ENCODE measurements at regions not wholly inside any gene's neighbourhood (a gene's known extent, or its start where the extent isn't known, plus 50 kb on each side); places are given as distances from the start of the nearest gene placed in this dataset.

- TF ChIP-seq, protein P1, sequence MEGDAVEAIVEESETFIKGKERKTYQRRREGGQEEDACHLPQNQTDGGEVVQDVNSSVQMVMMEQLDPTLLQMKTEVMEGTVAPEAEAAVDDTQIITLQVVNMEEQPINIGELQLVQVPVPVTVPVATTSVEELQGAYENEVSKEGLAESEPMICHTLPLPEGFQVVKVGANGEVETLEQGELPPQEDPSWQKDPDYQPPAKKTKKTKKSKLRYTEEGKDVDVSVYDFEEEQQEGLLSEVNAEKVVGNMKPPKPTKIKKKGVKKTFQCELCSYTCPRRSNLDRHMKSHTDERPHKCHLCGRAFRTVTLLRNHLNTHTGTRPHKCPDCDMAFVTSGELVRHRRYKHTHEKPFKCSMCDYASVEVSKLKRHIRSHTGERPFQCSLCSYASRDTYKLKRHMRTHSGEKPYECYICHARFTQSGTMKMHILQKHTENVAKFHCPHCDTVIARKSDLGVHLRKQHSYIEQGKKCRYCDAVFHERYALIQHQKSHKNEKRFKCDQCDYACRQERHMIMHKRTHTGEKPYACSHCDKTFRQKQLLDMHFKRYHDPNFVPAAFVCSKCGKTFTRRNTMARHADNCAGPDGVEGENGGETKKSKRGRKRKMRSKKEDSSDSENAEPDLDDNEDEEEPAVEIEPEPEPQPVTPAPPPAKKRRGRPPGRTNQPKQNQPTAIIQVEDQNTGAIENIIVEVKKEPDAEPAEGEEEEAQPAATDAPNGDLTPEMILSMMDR (IDR thresholded peaks at IDR 0.05; ENCODE audit: insufficient read depth, low read length, poor library complexity, severe bottlenecking): no peak
- no peak for TF ChIP-seq EZH2phosphoT487 (conservative IDR thresholded peaks at IDR 0.05; ENCODE audit: low read length)
Measured at GRCh38 chr5:67978171-67978570, 237.4 kb upstream of the PIK3R1 start.
